Activated naive CD4-positive, alpha-beta T cell treated with anti-CD3 and anti-CD28 coated beads, Interleukin-2, amount 50 U/mL, for 72 hours (primary cell): ENCODE measurements at regions not wholly inside any gene's neighbourhood (a gene's known extent, or its start where the extent isn't known, plus 50 kb on each side); places are given as distances from the start of the nearest gene placed in this dataset.

Experiments used
- ATAC-seq, 2 donors: fragments of 150-1000 bp; cut with Tn5 transposase; 2 replicates each; pipeline ENCODE4 v1.10.0; 2021; ENCODE audit warnings: mild to moderate bottlenecking in 2 of 2, moderate library complexity in 2 of 2
- DNase-seq, 2 donors: peaks; one replicate each; pipeline ENCODE4 v3.0.0; 2021 to 2022; ENCODE audit warnings: low spot score in 2 of 2
- H3K27ac Mint-ChIP-seq, 2 donors: one replicate each; pipeline ENCODE4 v1.8.0; 2022; ENCODE audit warnings: mild to moderate bottlenecking in 2 of 2, mixed read lengths in 2 of 2
- H3K36me3 Mint-ChIP-seq, 2 donors: one replicate each; pipeline ENCODE4 v1.8.0; 2022; ENCODE audit warnings: mixed read lengths in 2 of 2
- H3K9me3 Mint-ChIP-seq, 2 donors: one replicate each; pipeline ENCODE4 v1.8.0; 2022; ENCODE audit warnings: mixed read lengths in 2 of 2

GRCh38 chr2:88318071-88318955 is 134.2 kb downstream of the FOXI3 start:
- H3K27ac Mint-ChIP-seq = no peak overlapping the region
- ATAC-seq (no peak), DNase-seq (no peak)

GRCh38 chr2:88310787-88311186 is 140.6 kb downstream of the THNSL2 start:
- DNase-seq (no peak), ATAC-seq (no peak)
- peaks cover 6 to 9% of the 10 kb centered on the region in 2 donors for H3K9me3 Mint-ChIP-seq
- H3K27ac Mint-ChIP-seq = no peak overlapping the region
- peaks cover 0 to 4% of the 10 kb centered on the region in 2 donors for H3K36me3 Mint-ChIP-seq

More at GRCh38 chr2:88318071-88318955, 134.2 kb downstream of the FOXI3 start:
- Mint-ChIP-seq H3K9me3 (peaks cover 5 to 6% of the 10 kb centered on the region in 2 donors), H3K36me3 (peaks cover 0 to 6% of the 10 kb centered on the region in 2 donors)

- Mint-ChIP-seq H3K9me3 (peaks cover 7 to 9% of the 10 kb centered on the region in 2 donors), H3K27ac (no peak overlapping the region), H3K36me3 (peaks cover 0 to 4% of the 10 kb centered on the region in 2 donors)
- DNase-seq (peak in 1 of 2 donors; percentile 13), ATAC-seq (peak in 1 of 2 donors; percentile 30)
Observed at GRCh38 chr2:88307817-88308216, 137.7 kb downstream of the THNSL2 start.

GRCh38 chr2:88303865-88304264 is 133.7 kb downstream of the THNSL2 start:
- no peak for DNase-seq
- ATAC-seq = no peak
- Mint-ChIP-seq H3K9me3 (peaks cover 4 to 5% of the 10 kb centered on the region in 2 donors), H3K27ac (no peak overlapping the region), H3K36me3 (peaks cover 0 to under 1% of the 10 kb centered on the region in 2 donors)

GRCh38 chr2:88296247-88296646 is 126.1 kb downstream of the THNSL2 start:
- Mint-ChIP-seq H3K9me3 (no peaks in the 10 kb centered on the region), H3K27ac (no peak overlapping the region), H3K36me3 (no peaks in the 10 kb centered on the region)
- ATAC-seq (no peak), DNase-seq (no peak)

GRCh38 chr2:88283886-88284592 is 113.9 kb downstream of the THNSL2 start:
- no peaks in the 10 kb centered on the region for H3K9me3 Mint-ChIP-seq
- DNase-seq = no peak
- ATAC-seq = no peak
- no peaks in the 10 kb centered on the region for H3K36me3 Mint-ChIP-seq
- H3K27ac Mint-ChIP-seq = peak overlapping the region in 1 of 2 donors; percentile 61

GRCh38 chr2:88281302-88282217 is 111.4 kb downstream of the THNSL2 start:
- ATAC-seq = no peak
- Mint-ChIP-seq H3K27ac (no peak overlapping the region), H3K36me3 (no peaks in the 10 kb centered on the region), H3K9me3 (no peaks in the 10 kb centered on the region)
- no peak for DNase-seq

GRCh38 chr2:88269836-88270235 is 99.7 kb downstream of the THNSL2 start:
- Mint-ChIP-seq H3K9me3 (peaks cover 0 to 7% of the 10 kb centered on the region in 2 donors), H3K36me3 (no peaks in the 10 kb centered on the region), H3K27ac (no peak overlapping the region)
- ATAC-seq = no peak
- DNase-seq = no peak

GRCh38 chr2:88265352-88266303 is 95.5 kb downstream of the THNSL2 start:
- no peaks in the 10 kb centered on the region for H3K36me3 Mint-ChIP-seq
- ATAC-seq (peak; percentile 65 to 85), DNase-seq (no peak)
- H3K27ac Mint-ChIP-seq = peak overlapping the region in 1 of 2 donors; percentile 29
- H3K9me3 Mint-ChIP-seq = peaks cover 0 to 7% of the 10 kb centered on the region in 2 donors

GRCh38 chr2:88263861-88264260 is 93.7 kb downstream of the THNSL2 start:
- peak overlapping the region in 1 of 2 donors; percentile 17 for H3K27ac Mint-ChIP-seq
- no peaks in the 10 kb centered on the region for H3K36me3 Mint-ChIP-seq
- no peak for DNase-seq
- H3K9me3 Mint-ChIP-seq = peaks cover 0 to 7% of the 10 kb centered on the region in 2 donors
- no peak for ATAC-seq

- no peak overlapping the region for H3K27ac Mint-ChIP-seq
- ATAC-seq (no peak), DNase-seq (no peak)
- H3K36me3 Mint-ChIP-seq = no peaks in the 10 kb centered on the region
- H3K9me3 Mint-ChIP-seq = no peaks in the 10 kb centered on the region
Observed at GRCh38 chr2:88261725-88262124, 91.6 kb downstream of the THNSL2 start.

GRCh38 chr2:88258208-88258607 is 88.1 kb downstream of the THNSL2 start:
- no peak for ATAC-seq
- peaks cover 0 to 4% of the 10 kb centered on the region in 2 donors for H3K9me3 Mint-ChIP-seq
- DNase-seq = no peak
- no peak overlapping the region for H3K27ac Mint-ChIP-seq
- no peaks in the 10 kb centered on the region for H3K36me3 Mint-ChIP-seq

GRCh38 chr2:88254437-88255091 is 84.4 kb downstream of the THNSL2 start:
- Mint-ChIP-seq H3K9me3 (peaks cover 0 to 4% of the 10 kb centered on the region in 2 donors), H3K27ac (no peak overlapping the region), H3K36me3 (no peaks in the 10 kb centered on the region)
- ATAC-seq = no peak
- DNase-seq = no peak

GRCh38 chr2:88253997-88254396 is 83.9 kb downstream of the THNSL2 start:
- Mint-ChIP-seq H3K27ac (no peak overlapping the region), H3K36me3 (no peaks in the 10 kb centered on the region), H3K9me3 (peaks cover 0 to 4% of the 10 kb centered on the region in 2 donors)
- ATAC-seq = no peak
- no peak for DNase-seq

- H3K27ac Mint-ChIP-seq = no peak overlapping the region
Observed at GRCh38 chr2:88253375-88253774, 83.2 kb downstream of the THNSL2 start.

More at GRCh38 chr2:88253375-88253774, 83.2 kb downstream of the THNSL2 start:
- Mint-ChIP-seq H3K9me3 (peaks cover 0 to 4% of the 10 kb centered on the region in 2 donors), H3K36me3 (no peaks in the 10 kb centered on the region)
- ATAC-seq (no peak), DNase-seq (no peak)
